GM12873 (cell line): ENCODE measurements at regions not wholly inside any gene's neighbourhood (a gene's known extent, or its start where the extent isn't known, plus 50 kb on each side); places are given as distances from the start of the nearest gene placed in this dataset.

Source experiments
- CTCF ChIP-seq: IDR thresholded peaks from 2 replicates; pipeline ENCODE4 v1.5.1; 2012; ENCODE audit warnings: low read depth, mild to moderate bottlenecking, moderate library complexity, low read length, control low read depth; ENCODE audit not compliant: insufficient read depth; ENCODE audit errors: missing control alignments

GRCh38 chr10:125284875-125285597 lies 124.7 kb upstream of the CTBP2 start:
- no peak for TF ChIP-seq CTCF

- no peak for TF ChIP-seq CTCF
Observed at GRCh38 chr10:125283836-125284614, 123.7 kb upstream of the CTBP2 start.

DNA sequence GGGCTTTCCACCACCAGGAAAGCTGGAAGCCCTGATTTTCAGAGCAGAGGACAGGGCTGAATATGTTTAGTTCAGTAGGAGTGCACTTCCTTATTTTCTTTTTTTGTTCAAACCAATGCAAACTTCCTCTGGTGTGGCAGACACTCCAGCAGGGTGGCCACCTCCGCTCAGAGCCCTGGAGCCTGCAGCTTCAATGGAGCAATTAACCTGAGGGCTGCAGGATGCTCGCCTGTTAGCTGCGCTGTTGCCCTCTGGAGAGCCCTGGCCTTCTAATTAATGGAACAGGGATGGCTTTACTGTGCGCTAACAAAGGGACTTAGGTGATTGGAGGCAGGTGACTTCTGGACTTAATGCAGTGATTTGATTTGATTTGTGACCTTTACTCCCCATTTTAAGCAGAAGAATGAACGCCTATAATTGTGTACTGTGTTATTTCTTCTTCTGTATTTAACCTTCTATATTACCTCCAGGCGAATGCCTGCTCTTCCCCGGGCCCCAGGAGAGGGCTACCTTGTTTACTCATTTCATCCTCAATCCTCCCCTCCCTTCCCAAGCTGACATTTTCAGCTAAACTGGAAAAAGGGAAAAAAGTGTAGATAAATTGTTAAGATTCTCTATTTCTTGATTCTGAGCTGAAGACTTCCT lies 123.0 kb upstream of the CTBP2 start:
- TF ChIP-seq CTCF: no peak

GRCh38 chr10:125281091-125281490 lies 120.7 kb upstream of the CTBP2 start:
- TF ChIP-seq CTCF: no peak

DNA sequence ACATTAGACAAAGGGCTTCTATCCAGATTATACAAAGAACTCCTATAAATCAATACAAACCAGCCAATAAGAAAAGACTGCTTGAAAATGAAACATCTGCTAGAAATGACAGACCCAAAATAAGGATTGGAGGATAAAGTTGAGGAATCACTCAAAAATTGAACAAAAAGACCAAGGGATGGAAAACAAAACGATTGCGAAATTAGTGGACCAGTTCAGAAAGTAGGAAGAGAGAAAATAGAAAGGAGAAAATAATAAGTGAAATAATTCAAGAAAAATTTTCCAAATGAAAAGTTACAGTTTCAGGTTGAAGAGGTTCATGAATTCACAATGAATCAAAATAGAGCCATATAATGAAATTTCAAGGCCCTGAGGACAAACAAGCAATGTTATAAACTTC lies 115.8 kb upstream of the CTBP2 start:
- TF ChIP-seq CTCF: no peak

DNA sequence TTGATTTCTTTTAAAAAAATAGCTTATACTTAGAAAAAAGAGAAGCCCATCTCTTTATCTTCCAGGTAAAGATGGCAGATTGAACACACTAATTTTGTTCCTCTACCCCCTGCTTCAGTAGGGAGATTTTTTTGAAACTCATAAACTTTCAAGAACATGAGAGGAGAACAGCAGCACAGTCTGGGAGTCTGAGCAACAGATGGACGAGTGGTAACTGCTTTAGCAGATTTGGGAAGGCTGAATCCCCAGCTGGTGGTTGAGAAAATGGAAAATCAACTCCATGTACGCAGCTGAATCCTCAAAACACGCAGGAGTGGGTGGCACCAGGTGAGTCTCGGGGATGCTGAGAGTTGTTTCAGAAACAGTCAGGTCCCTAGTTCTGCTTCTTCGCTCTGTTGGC lies 114.6 kb upstream of the CTBP2 start:
- TF ChIP-seq CTCF: no peak

DNA sequence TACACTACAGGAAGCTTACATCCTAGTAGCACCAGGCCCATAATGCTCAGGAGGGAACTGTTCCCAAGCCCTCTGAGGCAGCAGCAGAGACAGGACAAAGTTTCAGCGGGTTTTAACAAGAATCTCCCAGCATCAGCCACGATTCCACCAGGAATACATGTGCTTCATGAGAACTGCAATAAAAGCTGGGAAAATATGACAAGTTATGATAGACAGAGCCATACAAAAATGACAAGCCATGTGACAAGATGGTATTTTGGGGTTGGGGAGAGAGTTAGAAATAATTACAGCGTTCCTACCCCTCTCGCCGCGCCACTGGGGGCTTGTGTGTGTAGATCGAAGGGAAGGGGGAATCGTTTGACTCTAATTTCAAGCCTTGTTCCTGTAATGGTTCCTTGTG lies 112.7 kb upstream of the CTBP2 start:
- no peak for TF ChIP-seq CTCF
